Endothelial cell (in vitro differentiated cells): ENCODE measurements at regions not wholly inside any gene's neighbourhood (a gene's known extent, or its start where the extent isn't known, plus 50 kb on each side); places are given as distances from the start of the nearest gene placed in this dataset.

Experiments used
- DNase-seq: peaks from one replicate; pipeline ENCODE4 v3.0.0; 2021; ENCODE audit warnings: low spot score
- H3K27ac Mint-ChIP-seq: one replicate; pipeline ENCODE4 v1.8.0; 2021; ENCODE audit warnings: mixed read lengths, inconsistent platforms; ENCODE audit not compliant: unreplicated experiment
- H3K27me3 Mint-ChIP-seq: one replicate; pipeline ENCODE4 v1.8.0; 2021; ENCODE audit warnings: mild to moderate bottlenecking, moderate library complexity, mixed read lengths, inconsistent platforms; ENCODE audit not compliant: unreplicated experiment
- H3K36me3 Mint-ChIP-seq: one replicate; pipeline ENCODE4 v1.8.0; 2021; ENCODE audit warnings: mild to moderate bottlenecking, low read depth, mixed read lengths, inconsistent platforms; ENCODE audit not compliant: unreplicated experiment
- H3K4me1 Mint-ChIP-seq: one replicate; pipeline ENCODE4 v1.8.0; 2021; ENCODE audit warnings: mild to moderate bottlenecking, mixed read lengths, inconsistent platforms; ENCODE audit not compliant: unreplicated experiment
- H3K4me3 Mint-ChIP-seq: one replicate; pipeline ENCODE4 v1.8.0; 2021; ENCODE audit warnings: mild to moderate bottlenecking, mixed read lengths, inconsistent platforms; ENCODE audit not compliant: unreplicated experiment
- H3K9me3 Mint-ChIP-seq: one replicate; pipeline ENCODE4 v1.8.0; 2021; ENCODE audit warnings: mixed read lengths, inconsistent platforms; ENCODE audit not compliant: unreplicated experiment
- TF ChIP-seq, protein P1 (sequence below): fragments of 200-600 bp; sonication (generic); IDR thresholded peaks from one replicate; pipeline ENCODE4 v1.5.0; 2021; ENCODE audit warnings: antibody characterized with exemption; ENCODE audit not compliant: unreplicated experiment

- TF ChIP-seq, protein P1, sequence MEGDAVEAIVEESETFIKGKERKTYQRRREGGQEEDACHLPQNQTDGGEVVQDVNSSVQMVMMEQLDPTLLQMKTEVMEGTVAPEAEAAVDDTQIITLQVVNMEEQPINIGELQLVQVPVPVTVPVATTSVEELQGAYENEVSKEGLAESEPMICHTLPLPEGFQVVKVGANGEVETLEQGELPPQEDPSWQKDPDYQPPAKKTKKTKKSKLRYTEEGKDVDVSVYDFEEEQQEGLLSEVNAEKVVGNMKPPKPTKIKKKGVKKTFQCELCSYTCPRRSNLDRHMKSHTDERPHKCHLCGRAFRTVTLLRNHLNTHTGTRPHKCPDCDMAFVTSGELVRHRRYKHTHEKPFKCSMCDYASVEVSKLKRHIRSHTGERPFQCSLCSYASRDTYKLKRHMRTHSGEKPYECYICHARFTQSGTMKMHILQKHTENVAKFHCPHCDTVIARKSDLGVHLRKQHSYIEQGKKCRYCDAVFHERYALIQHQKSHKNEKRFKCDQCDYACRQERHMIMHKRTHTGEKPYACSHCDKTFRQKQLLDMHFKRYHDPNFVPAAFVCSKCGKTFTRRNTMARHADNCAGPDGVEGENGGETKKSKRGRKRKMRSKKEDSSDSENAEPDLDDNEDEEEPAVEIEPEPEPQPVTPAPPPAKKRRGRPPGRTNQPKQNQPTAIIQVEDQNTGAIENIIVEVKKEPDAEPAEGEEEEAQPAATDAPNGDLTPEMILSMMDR, result no peak
- no peak overlapping the region for H3K4me3 Mint-ChIP-seq
- H3K9me3 Mint-ChIP-seq, result no peaks in the 10 kb centered on the region
- no peak for DNase-seq
- peaks cover 2% of the 10 kb centered on the region for H3K27me3 Mint-ChIP-seq
- H3K4me1 Mint-ChIP-seq, result no peaks in the 10 kb centered on the region
- H3K27ac Mint-ChIP-seq, result no peak overlapping the region
- no peaks in the 10 kb centered on the region for H3K36me3 Mint-ChIP-seq
Observed at GRCh38 chr2:42842466-42842865, 50.1 kb upstream of the HAAO start.
